SK-N-MC (cell line): ENCODE measurements at regions not wholly inside any gene's neighbourhood (a gene's known extent, or its start where the extent isn't known, plus 50 kb on each side); places are given as distances from the start of the nearest gene placed in this dataset.
"Not testable (repeated sequence)": the region's sequence is repeated elsewhere in the genome, so short reads cannot be mapped to it uniquely, and the experiment has no call there.

Source experiments
- DNase-seq: peaks from one replicate; pipeline ENCODE4 v3.0.0-alpha.2; 2011; ENCODE audit warnings: low read depth, low spot score
- H3K27ac ChIP-seq: fragments of 200-600 bp; sonication (generic); 2 replicates; pipeline ENCODE4 v1.5.1; 2016; ENCODE audit warnings: mixed run types
- H3K36me3 ChIP-seq: fragments of 200-600 bp; sonication (generic); 2 replicates; pipeline ENCODE4 v1.6.1; 2017; ENCODE audit warnings: antibody characterized with exemption, low read length, mixed read lengths; ENCODE audit not compliant: insufficient read depth
- H3K4me3 ChIP-seq: fragments of 200-600 bp; sonication (generic); 2 replicates; pipeline ENCODE4 v1.5.1; 2016
- H3K9ac ChIP-seq: fragments of 200-600 bp; sonication (generic); 2 replicates; pipeline ENCODE4 v1.8.0; 2017; ENCODE audit warnings: mixed run types, mixed read lengths; ENCODE audit not compliant: insufficient read length
- H3K9me3 ChIP-seq: fragments of 200-600 bp; sonication (generic); 2 replicates; pipeline ENCODE4 v1.6.1; 2017; ENCODE audit warnings: low read depth, mild to moderate bottlenecking, antibody characterized with exemption, low read length, moderate library complexity, mixed read lengths
- EZH2 ChIP-seq: fragments of 200-600 bp; sonication (generic); IDR thresholded peaks from one replicate; pipeline ENCODE4 v1.6.1; 2017; ENCODE audit warnings: antibody characterized with exemption
- FOXP2 ChIP-seq: optimal IDR thresholded peaks from 2 replicates; pipeline ENCODE3; 2011; ENCODE audit warnings: mild to moderate bottlenecking, moderate library complexity; ENCODE audit not compliant: insufficient read depth; ENCODE audit errors: extremely low read length, control extremely low read depth
- POLR2AphosphoS5 ChIP-seq: IDR thresholded peaks from 2 replicates; pipeline ENCODE4 v1.6.1; 2012; ENCODE audit warnings: mild to moderate bottlenecking, low read depth, low read length, borderline replicate concordance

- H3K9ac ChIP-seq = no peak overlapping the region
- DNase-seq = no peak
- no peak overlapping the region for H3K4me3 ChIP-seq
- TF ChIP-seq FOXP2 = no peak
- H3K27ac ChIP-seq = no peak overlapping the region
- no peaks in the 10 kb centered on the region for H3K9me3 ChIP-seq
- H3K36me3 ChIP-seq = no peaks in the 10 kb centered on the region
These were observed 93.5 kb upstream of the LYZL2 start for GRCh38 chr10:30722956-30723620.

GRCh38 chr10:30719832-30720231 is 90.3 kb upstream of the LYZL2 start:
- no peak for DNase-seq
- no peaks in the 10 kb centered on the region for H3K9me3 ChIP-seq
- no peak for TF ChIP-seq EZH2
- no peak for TF ChIP-seq FOXP2
- no peak for TF ChIP-seq POLR2AphosphoS5

GRCh38 chr10:30709700-30710358 is 80.3 kb upstream of the LYZL2 start:
- H3K4me3 ChIP-seq = no peak overlapping the region
- no peak overlapping the region for H3K27ac ChIP-seq
- no peaks in the 10 kb centered on the region for H3K36me3 ChIP-seq
- DNase-seq = no peak
- TF ChIP-seq FOXP2 = no peak
- no peak for TF ChIP-seq POLR2AphosphoS5
- TF ChIP-seq EZH2 = no peak
- H3K9me3 ChIP-seq = no peaks in the 10 kb centered on the region
- H3K9ac ChIP-seq = no peak overlapping the region

More at GRCh38 chr10:30719832-30720231, 90.3 kb upstream of the LYZL2 start:
- Histone ChIP-seq H3K27ac (no peak overlapping the region), H3K36me3 (no peaks in the 10 kb centered on the region), H3K9ac (no peak overlapping the region), H3K4me3 (no peak overlapping the region)

DNA sequence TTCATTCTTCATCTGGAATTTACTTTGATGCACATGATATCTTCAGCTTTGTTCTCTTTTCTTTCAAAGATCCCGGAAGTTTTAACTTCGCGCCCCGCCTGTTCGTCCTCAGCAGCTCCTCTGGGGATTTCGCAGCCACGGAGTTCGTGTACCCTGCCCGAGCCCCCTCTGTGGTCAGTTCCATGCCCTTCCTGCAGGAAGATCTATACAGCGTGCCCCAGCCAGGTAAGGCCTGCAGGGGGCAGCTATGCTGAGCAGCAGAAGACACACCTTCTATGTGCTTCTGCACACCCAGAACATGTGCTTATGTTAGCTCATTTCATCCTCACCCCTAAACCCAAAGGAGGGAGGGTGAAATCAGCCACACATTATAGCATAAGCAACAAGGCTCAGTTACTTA is 79.7 kb upstream of the LYZL2 start:
- H3K9ac ChIP-seq = no peak overlapping the region
- H3K36me3 ChIP-seq = no peaks in the 10 kb centered on the region
- TF ChIP-seq EZH2 (no peak), POLR2AphosphoS5 (no peak), FOXP2 (no peak)
- no peak overlapping the region for H3K27ac ChIP-seq
- H3K9me3 ChIP-seq = no peaks in the 10 kb centered on the region
- no peak for DNase-seq
- H3K4me3 ChIP-seq = no peak overlapping the region

DNA sequence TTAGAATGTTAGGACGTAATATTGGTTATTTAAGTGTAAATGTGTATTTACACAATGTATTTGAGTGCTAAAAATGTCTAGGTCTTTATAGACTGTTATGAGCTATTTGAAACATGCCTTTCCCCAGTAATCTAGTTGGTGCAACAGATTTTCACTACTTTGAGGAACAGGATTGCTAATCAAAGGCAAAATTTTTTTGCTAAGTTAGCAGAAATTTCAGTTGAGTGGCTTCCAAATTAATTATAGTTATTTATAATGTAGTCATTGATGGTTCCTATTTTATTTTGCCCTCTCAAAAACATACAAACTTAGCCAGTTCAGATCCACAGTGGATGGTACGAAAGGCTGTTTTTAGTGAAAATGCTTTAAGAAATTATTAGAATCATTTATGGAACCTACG is 78.7 kb upstream of the LYZL2 start:
- no peak overlapping the region for H3K27ac ChIP-seq
- H3K36me3 ChIP-seq = no peaks in the 10 kb centered on the region
- H3K9ac ChIP-seq = no peak overlapping the region
- TF ChIP-seq FOXP2 (no peak), EZH2 (no peak), POLR2AphosphoS5 (no peak)
- no peak for DNase-seq
- H3K9me3 ChIP-seq = no peaks in the 10 kb centered on the region
- no peak overlapping the region for H3K4me3 ChIP-seq

DNA sequence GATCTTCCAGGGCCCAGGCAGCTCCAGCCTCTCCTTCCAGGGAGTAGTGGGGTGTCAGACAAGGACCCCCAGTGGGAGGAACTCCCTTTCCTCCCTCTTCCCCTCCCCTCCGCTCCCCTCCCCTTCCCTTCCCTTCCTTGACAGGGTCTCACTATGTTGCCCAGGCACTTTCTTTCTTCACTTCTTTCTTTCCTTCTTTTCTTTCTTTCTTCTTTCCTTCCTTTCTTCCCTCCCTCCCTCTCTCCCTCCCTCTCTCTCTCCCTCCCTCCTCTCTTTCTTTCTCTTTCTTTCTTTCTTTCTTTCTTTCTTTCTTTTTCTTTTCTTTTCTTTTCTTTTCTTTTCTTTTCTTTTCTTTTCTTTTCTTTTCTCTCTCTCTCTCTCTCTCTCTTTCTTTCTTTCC is 76.6 kb upstream of the LYZL2 start:
- H3K27ac ChIP-seq, H3K9me3 ChIP-seq, DNase-seq, H3K36me3 ChIP-seq, H3K9ac ChIP-seq, H3K4me3 ChIP-seq: not testable (repeated sequence)

- Histone ChIP-seq H3K27ac (no peak overlapping the region), H3K9me3 (no peaks in the 10 kb centered on the region), H3K4me3 (no peak overlapping the region), H3K36me3 (no peaks in the 10 kb centered on the region), H3K9ac (no peak overlapping the region)
- no peak for DNase-seq
- TF ChIP-seq POLR2AphosphoS5 (no peak), EZH2 (no peak), FOXP2 (no peak)
These were observed 76.1 kb upstream of the LYZL2 start for GRCh38 chr10:30705625-30706149.

DNA sequence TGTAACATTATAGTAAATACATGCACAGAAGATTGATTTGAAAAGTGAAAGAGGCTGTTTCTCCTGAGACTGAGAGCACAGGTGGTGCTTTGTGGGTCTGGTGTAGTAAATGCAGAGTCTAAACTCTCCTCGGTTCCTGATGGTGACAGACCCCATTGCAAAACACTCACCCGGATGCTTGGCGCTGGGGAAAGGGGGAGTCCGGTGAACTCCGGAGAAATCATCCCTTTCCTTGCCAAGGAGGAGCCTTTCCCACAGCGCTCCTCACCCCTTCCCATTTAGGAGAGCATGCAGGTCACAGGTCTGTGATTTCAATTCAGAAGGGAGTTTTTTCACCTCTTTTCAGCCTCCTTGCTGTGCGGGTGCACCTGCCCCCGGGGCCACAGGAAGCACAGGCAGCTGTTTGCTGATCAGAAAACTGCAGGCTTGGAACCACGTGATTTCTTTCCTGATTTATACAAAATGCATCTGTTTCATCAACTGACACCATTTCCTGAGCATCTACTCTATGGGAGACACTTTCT is 75.6 kb upstream of the LYZL2 start:
- TF ChIP-seq FOXP2 = no peak
- no peak for TF ChIP-seq POLR2AphosphoS5
- no peak for DNase-seq
- Histone ChIP-seq H3K36me3 (no peaks in the 10 kb centered on the region), H3K9ac (no peak overlapping the region), H3K27ac (no peak overlapping the region), H3K4me3 (no peak overlapping the region), H3K9me3 (no peaks in the 10 kb centered on the region)

DNA sequence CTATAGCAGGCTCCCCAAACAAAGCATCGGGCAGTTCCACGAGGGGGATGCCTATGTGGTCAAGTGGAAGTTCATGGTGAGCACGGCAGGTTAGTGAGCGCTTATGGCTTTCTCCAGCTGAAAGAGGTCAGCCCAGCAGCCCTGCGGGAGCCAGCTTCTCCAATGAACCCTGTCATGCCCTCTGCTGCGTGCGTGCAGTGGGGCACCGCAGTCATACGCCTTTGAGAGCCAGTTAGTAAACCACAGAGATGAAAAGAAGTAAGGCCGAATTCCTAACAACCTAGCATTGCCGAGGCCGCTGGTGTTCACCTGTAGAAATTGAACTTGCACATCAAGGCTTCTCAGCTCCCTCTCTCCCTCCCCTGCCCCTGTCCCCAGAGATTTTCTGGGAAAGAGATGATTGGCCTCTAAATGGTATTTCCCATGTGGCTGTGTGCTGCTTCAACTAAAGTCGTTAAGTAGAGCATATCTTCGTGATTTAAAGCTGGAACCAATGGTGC is 75.1 kb upstream of the LYZL2 start:
- not testable (repeated sequence) for H3K27ac ChIP-seq, H3K9me3 ChIP-seq, H3K36me3 ChIP-seq, H3K4me3 ChIP-seq, DNase-seq, H3K9ac ChIP-seq
